ENCODE measurements at regions not wholly inside any gene's neighbourhood (a gene's known extent, or its start where the extent isn't known, plus 50 kb on each side); places are given as distances from the start of the nearest gene placed in this dataset.

DNA sequence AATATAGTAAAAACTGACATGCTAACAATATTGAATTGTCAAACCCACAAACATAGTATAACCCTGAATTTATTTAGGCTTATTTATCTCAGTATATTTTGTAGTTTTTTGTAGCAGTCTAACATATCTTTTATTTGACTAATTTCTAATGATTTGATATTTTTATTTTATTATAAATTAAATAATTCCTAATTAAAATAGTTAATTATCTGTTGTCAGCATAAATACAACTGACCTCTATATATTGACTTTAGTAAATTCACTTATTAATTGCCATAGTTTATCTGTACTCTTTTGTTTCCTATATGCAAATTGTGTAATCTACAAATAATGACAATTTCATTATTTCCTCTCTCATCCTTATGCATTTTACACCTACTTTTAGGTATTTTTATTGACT lies 215.1 kb upstream of the KIF2A start:
- ChIA-PET CTCF (ENCODE audit: partially characterized antibody) (interaction anchor here (1.0 kb wide), 1 partner anchor 267 kb away, joined by 3 read pairs; no protein-coding TSS in a partner anchor), POLR2A (ENCODE audit: partially characterized antibody) (no interaction called here)
- FAIRE-seq (no peak), DNase-seq (ENCODE audit: low read depth in 1 of 2, low spot score in 2 of 2) (no peak)
- Histone ChIP-seq H3K4me2 (ENCODE audit: insufficient read depth in 1 of 2, low read depth in 2 of 2, low read length in 2 of 2) (no peak overlapping the region), H3K14ac (ENCODE audit: insufficient read length) (no peak overlapping the region), H3K9ac (replicated peaks in 1 of 4; ENCODE audit: extremely low read depth in 1 of 4, low read depth in 3 of 4, low read length in 3 of 4) (no peak overlapping the region), H4K20me1 (replicated peaks in 1 of 2; ENCODE audit: control insufficient read depth in 1 of 2, insufficient read depth in 2 of 2, low read length in 2 of 2) (no peaks in the 10 kb centered on the region), H2BK20ac (ENCODE audit: low read length) (no peak overlapping the region), H4K91ac (replicated peaks; ENCODE audit: insufficient read length, low read length) (no peak overlapping the region), H3K23ac (ENCODE audit: insufficient read length) (no peak overlapping the region), H3K23me2 (ENCODE audit: low read depth, low read length) (no peaks in the 10 kb centered on the region), H2BK12ac (ENCODE audit: low read depth, low read length) (no peak overlapping the region), H3K18ac (ENCODE audit: extremely low read depth, low read length) (no peak overlapping the region), H3K4ac (replicated peaks; ENCODE audit: insufficient read length, low read depth, low read length) (no peak overlapping the region), H3K9me3 (ENCODE audit: insufficient read depth in 2 of 2, low read depth in 1 of 2, low read length in 1 of 2) (no peaks in the 10 kb centered on the region), H2AFZ (ENCODE audit: low read length) (no peak overlapping the region), H3K79me1 (ENCODE audit: low read depth, low read length) (no peaks in the 10 kb centered on the region), H3K36me3 (ENCODE audit: control insufficient read depth in 2 of 4, insufficient read depth in 4 of 4, low read length in 3 of 4) (no peaks in the 10 kb centered on the region), H2BK120ac (replicated peaks; ENCODE audit: low read depth, low read length) (no peak overlapping the region), H3K27ac (ENCODE audit: low read depth, low read length) (no peak overlapping the region), H3K4me1 (replicated peaks in 1 of 4; ENCODE audit: control insufficient read depth in 3 of 4, insufficient read depth in 4 of 4, low read length in 3 of 4) (peaks cover 0 to 2% (median 0%) of the 10 kb centered on the region in 4 experiments; a peak in 1 of 7 replicates), H2BK15ac (ENCODE audit: low read length) (no peak overlapping the region), H4K5ac (ENCODE audit: insufficient read length, low read depth, low read length) (no peak overlapping the region), H3K56ac (replicated peaks; ENCODE audit: insufficient read length, low read depth, low read length) (no peak overlapping the region), H3K4me3 (ENCODE audit: extremely low read depth in 1 of 4, insufficient read depth in 2 of 4, low read depth in 3 of 4, low read length in 4 of 4) (no peak overlapping the region), H3K27me3 (replicated peaks in 1 of 4; ENCODE audit: control insufficient read depth in 3 of 4, extremely low read depth in 1 of 4, insufficient read depth in 3 of 4, low read length in 3 of 4) (no peaks in the 10 kb centered on the region), H3K79me2 (ENCODE audit: control insufficient read depth in 1 of 2, insufficient read depth in 2 of 2, low read length in 2 of 2) (no peaks in the 10 kb centered on the region), H2AK5ac (ENCODE audit: low read depth, low read length) (no peak overlapping the region), H4K8ac (ENCODE audit: extremely low read depth, insufficient read depth, low read length) (no peak overlapping the region), H2BK5ac (ENCODE audit: low read depth, low read length) (no peak overlapping the region)
- TF ChIP-seq RFX5 (IDR thresholded peaks at IDR 0.05; ENCODE audit: borderline replicate concordance, low read depth, low read length): no peak
- TF ChIP-seq POLR2A (IDR thresholded peaks at IDR 0.05; ENCODE audit: control extremely low read depth in 1 of 2, low read depth in 2 of 2, low read length in 2 of 2): no peak
- TF ChIP-seq POLR2AphosphoS5 (IDR thresholded peaks at IDR 0.05; ENCODE audit: low read depth, low read length): no peak
- TF ChIP-seq NANOG (IDR thresholded peaks at IDR 0.05; ENCODE audit: insufficient read depth, low read depth, low read length, poor library complexity, severe bottlenecking): no peak
- TF ChIP-seq, protein P1, sequence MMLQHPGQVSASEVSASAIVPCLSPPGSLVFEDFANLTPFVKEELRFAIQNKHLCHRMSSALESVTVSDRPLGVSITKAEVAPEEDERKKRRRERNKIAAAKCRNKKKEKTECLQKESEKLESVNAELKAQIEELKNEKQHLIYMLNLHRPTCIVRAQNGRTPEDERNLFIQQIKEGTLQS (IDR thresholded peaks at IDR 0.05; ENCODE audit: insufficient read depth, low read depth, low read length): no peak
- TF ChIP-seq, protein P2, sequence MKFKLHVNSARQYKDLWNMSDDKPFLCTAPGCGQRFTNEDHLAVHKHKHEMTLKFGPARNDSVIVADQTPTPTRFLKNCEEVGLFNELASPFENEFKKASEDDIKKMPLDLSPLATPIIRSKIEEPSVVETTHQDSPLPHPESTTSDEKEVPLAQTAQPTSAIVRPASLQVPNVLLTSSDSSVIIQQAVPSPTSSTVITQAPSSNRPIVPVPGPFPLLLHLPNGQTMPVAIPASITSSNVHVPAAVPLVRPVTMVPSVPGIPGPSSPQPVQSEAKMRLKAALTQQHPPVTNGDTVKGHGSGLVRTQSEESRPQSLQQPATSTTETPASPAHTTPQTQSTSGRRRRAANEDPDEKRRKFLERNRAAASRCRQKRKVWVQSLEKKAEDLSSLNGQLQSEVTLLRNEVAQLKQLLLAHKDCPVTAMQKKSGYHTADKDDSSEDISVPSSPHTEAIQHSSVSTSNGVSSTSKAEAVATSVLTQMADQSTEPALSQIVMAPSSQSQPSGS (IDR thresholded peaks at IDR 0.05; ENCODE audit: low read length): no peak
- TF ChIP-seq BRCA1 (IDR thresholded peaks at IDR 0.05; ENCODE audit: low read depth, low read length): no peak
- TF ChIP-seq SP4 (IDR thresholded peaks at IDR 0.05; ENCODE audit: low read length): no peak
- TF ChIP-seq CHD2 (IDR thresholded peaks at IDR 0.05; ENCODE audit: low read length): no peak
